ENCODE measurements at regions not wholly inside any gene's neighbourhood (a gene's known extent, or its start where the extent isn't known, plus 50 kb on each side); places are given as distances from the start of the nearest gene placed in this dataset.
A peak's percentile ranks its signal among the peaks of the same experiment; 100 is the strongest.
"Not testable (repeated sequence)": the region's sequence is repeated elsewhere in the genome, so short reads cannot be mapped to it uniquely, and the experiment has no call there.

DNA sequence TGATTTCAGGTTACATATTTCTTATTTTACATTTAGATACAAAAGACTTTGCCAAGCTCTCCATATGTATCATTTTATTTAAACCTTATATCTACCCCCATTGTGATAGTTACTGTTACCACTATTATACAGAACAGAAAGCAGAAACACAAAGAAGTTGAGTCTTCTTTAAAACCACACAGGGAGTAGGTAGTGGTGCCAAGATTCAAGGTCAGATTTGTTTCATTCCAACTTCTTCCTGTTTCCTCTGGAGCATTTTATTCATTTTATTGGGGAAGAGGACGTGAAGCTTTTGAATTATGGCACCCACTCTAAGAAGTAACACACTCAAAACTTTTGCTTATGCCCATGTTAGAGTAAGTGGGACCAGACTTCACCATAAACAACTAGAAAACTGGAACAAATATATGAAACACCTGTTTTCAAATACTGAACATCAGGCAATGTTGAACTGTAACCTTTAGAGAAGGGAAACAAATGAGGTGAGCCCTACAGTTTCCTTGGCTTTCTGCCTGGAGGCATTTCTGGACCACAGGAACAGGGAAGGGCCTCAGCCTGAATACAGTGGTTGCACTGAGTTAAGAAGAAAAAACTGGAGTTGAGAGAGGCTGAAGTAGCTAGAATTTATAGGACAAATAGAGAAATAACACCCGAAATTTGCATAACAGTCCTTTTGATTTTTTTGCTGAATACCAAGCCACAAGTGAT, 160.4 kb upstream of the SSTR1 start:
- H3K27ac ChIP-seq = no peak overlapping the region
- ATAC-seq (ENCODE audit: low FRiP score in 2 of 2) (no peak), DNase-seq (no peak)
- peaks cover 0 to 6% (median 0%) of the 10 kb centered on the region in 4 donors for H3K4me1 ChIP-seq
- H3K9me3 ChIP-seq = no peaks in the 10 kb centered on the region
- 44 to 46% methylated on average over 2 of the region's 2 CpGs for WGBS, 2 donors
- no peak for TF ChIP-seq EP300 (IDR thresholded peaks at IDR 0.05)
- TF ChIP-seq POLR2AphosphoS5 (IDR thresholded peaks at IDR 0.05) = no peak
- TF ChIP-seq, protein P1, sequence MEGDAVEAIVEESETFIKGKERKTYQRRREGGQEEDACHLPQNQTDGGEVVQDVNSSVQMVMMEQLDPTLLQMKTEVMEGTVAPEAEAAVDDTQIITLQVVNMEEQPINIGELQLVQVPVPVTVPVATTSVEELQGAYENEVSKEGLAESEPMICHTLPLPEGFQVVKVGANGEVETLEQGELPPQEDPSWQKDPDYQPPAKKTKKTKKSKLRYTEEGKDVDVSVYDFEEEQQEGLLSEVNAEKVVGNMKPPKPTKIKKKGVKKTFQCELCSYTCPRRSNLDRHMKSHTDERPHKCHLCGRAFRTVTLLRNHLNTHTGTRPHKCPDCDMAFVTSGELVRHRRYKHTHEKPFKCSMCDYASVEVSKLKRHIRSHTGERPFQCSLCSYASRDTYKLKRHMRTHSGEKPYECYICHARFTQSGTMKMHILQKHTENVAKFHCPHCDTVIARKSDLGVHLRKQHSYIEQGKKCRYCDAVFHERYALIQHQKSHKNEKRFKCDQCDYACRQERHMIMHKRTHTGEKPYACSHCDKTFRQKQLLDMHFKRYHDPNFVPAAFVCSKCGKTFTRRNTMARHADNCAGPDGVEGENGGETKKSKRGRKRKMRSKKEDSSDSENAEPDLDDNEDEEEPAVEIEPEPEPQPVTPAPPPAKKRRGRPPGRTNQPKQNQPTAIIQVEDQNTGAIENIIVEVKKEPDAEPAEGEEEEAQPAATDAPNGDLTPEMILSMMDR (IDR thresholded peaks at IDR 0.05) = no peak
- no peak for TF ChIP-seq POLR2A (IDR thresholded peaks at IDR 0.05)
- H3K27me3 ChIP-seq = no peaks in the 10 kb centered on the region
- H3K36me3 ChIP-seq = no peaks in the 10 kb centered on the region
- no peak overlapping the region for H3K4me3 ChIP-seq

DNA sequence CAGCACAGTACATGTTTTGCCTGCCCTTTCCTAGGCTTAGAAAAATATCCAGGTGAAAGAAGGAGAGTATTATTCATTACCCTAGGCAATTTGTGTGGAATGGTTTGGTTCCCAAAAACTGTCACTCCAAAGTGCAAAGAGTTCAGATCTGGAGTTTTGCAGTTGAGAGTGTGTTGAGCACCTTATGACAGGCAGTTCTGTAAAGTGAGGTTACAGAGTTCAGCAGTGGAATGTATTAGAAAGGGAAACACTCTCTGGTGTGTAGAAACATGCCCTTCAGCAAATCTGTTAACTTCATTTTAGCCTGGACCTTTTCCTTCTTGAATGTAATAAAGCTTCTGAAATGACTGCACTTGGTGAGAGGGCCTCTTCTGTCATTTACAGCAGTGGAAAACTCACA, 154.0 kb upstream of the SSTR1 start:
- ATAC-seq (ENCODE audit: low FRiP score in 2 of 2) (no peak), DNase-seq (no peak)
- no peaks in the 10 kb centered on the region for H3K4me1 ChIP-seq
- no peaks in the 10 kb centered on the region for H3K36me3 ChIP-seq
- no peaks in the 10 kb centered on the region for H3K9me3 ChIP-seq
- H3K27me3 ChIP-seq = no peaks in the 10 kb centered on the region
- no peak overlapping the region for H3K27ac ChIP-seq
- no peak for TF ChIP-seq EP300 (IDR thresholded peaks at IDR 0.05)
- TF ChIP-seq POLR2A (IDR thresholded peaks at IDR 0.05) = no peak
- TF ChIP-seq POLR2AphosphoS5 (IDR thresholded peaks at IDR 0.05) = no peak
- TF ChIP-seq, protein P1 (IDR thresholded peaks at IDR 0.05) = no peak
- H3K4me3 ChIP-seq = no peak overlapping the region

GRCh38 chr14:38056270-38056669, 151.4 kb upstream of the SSTR1 start:
- WGBS, 2 donors = 83 to 84% methylated on average over 2 of the region's 2 CpGs
- H3K27me3 ChIP-seq = no peaks in the 10 kb centered on the region
- TF ChIP-seq, protein P1 (IDR thresholded peaks at IDR 0.05) = no peak
- TF ChIP-seq POLR2AphosphoS5 (IDR thresholded peaks at IDR 0.05) (no peak), EP300 (IDR thresholded peaks at IDR 0.05) (no peak), POLR2A (IDR thresholded peaks at IDR 0.05) (no peak)
- ATAC-seq (ENCODE audit: low FRiP score in 2 of 2) (no peak), DNase-seq (no peak)
- H3K4me3 ChIP-seq = no peak overlapping the region
- H3K9me3 ChIP-seq = peaks cover 0 to 2% (median 0%) of the 10 kb centered on the region in 4 donors
- no peaks in the 10 kb centered on the region for H3K36me3 ChIP-seq
- no peak overlapping the region for H3K27ac ChIP-seq
- no peaks in the 10 kb centered on the region for H3K4me1 ChIP-seq

- not testable (repeated sequence) for H3K36me3 ChIP-seq; H3K4me3 ChIP-seq; H3K27ac ChIP-seq; ATAC-seq (ENCODE audit: low FRiP score in 2 of 2); DNase-seq; H3K27me3 ChIP-seq; H3K4me1 ChIP-seq
- 71 to 99% methylated on average over 2 of the region's 2 CpGs for WGBS, 2 donors
- peaks cover 4 to 16% (median 9%) of the 10 kb centered on the region in 4 donors for H3K9me3 ChIP-seq
Observed at GRCh38 chr14:38062223-38062622, 145.5 kb upstream of the SSTR1 start.

DNA sequence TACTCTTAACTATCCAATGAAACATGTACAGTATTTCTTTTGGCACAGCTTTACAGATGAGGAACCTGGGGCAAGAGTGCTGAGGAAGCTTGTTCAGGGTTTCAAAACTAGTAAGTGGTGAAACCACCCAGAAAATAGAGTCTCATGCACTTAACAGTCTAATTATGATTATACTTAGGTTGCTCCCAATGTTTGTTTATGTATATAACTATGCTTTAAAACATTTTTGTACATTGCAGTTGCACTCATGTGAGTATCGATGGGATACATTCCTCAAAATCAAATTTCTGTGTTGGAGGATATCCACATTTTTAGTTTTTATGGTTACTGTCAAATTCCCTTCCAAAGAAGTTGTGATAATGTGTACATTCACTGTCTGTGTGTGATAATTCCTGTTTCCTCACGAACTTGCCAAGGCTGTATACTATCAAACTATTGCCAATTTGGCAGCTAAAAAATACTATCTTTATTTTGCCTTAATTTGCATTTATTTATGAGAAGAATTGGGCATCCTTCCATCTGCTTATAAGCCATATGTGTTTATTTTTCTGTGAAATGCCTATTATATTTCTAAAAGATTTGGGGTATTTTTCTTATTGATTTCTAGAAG, 143.9 kb upstream of the SSTR1 start:
- Histone ChIP-seq H3K27ac (peak overlapping the region in 1 of 4 donors; percentile 40), H3K4me3 (no peak overlapping the region), H3K9me3 (peaks cover 4 to 16% (median 9%) of the 10 kb centered on the region in 4 donors), H3K4me1 (no peaks in the 10 kb centered on the region), H3K27me3 (no peaks in the 10 kb centered on the region), H3K36me3 (no peaks in the 10 kb centered on the region)
- DNase-seq (no peak), ATAC-seq (ENCODE audit: low FRiP score in 2 of 2) (no peak)
- 55 to 61% methylated on average over 2 of the region's 2 CpGs for WGBS, 2 donors
- TF ChIP-seq POLR2AphosphoS5 (IDR thresholded peaks at IDR 0.05) (no peak), POLR2A (IDR thresholded peaks at IDR 0.05) (no peak), EP300 (IDR thresholded peaks at IDR 0.05) (no peak)
- TF ChIP-seq, protein P1 (IDR thresholded peaks at IDR 0.05) = no peak

Measured in upper lobe of left lung (tissue), 6 donors.